Gastrocnemius medialis (tissue), 4 donors: ENCODE measurements at regions not wholly inside any gene's neighbourhood (a gene's known extent, or its start where the extent isn't known, plus 50 kb on each side); places are given as distances from the start of the nearest gene placed in this dataset.

ENCODE experiments used
- ATAC-seq, 2 donors: fragments of 150-250 bp; one replicate each; pipeline ENCODE4 v1.9.1; 2016
- DNase-seq, 2 donors: peaks; one replicate each; pipeline ENCODE4 v3.0.0-alpha.2; 2019
- H3K27ac ChIP-seq, 4 donors: fragments of 200-600 bp; sonication (generic); 1 replicate in 1 of 4; 2 replicates in 3 of 4; pipeline ENCODE4 v1.5.1; 2016 to 2018; ENCODE audit warnings: mild to moderate bottlenecking in 2 of 4, moderate library complexity in 1 of 4
- H3K27me3 ChIP-seq, 3 donors: fragments of 200-600 bp; sonication (generic) in 2 of 3; 1 replicate in 1 of 3; 2 replicates in 2 of 3; pipeline versions ENCODE4 v1.5.1 to v1.6.0; 2016 to 2019; ENCODE audit warnings: mild to moderate bottlenecking in 1 of 3, moderate library complexity in 1 of 3
- H3K36me3 ChIP-seq, 2 donors: fragments of 200-600 bp; sonication (generic) in 1 of 2; one replicate each; pipeline ENCODE4 v1.5.1; 2017 to 2018
- H3K4me1 ChIP-seq, 2 donors: fragments of 200-600 bp; sonication (generic) in 1 of 2; one replicate each; pipeline ENCODE4 v1.5.1; 2016 to 2017; ENCODE audit warnings: mild to moderate bottlenecking in 2 of 2
- H3K4me3 ChIP-seq, 4 donors: fragments of 200-600 bp; sonication (generic) in 3 of 4; 1 replicate in 1 of 4; 2 replicates in 3 of 4; pipeline ENCODE4 v1.5.1; 2016 to 2019; ENCODE audit warnings: mild to moderate bottlenecking in 2 of 4
- H3K9me3 ChIP-seq, 3 donors: fragments of 200-600 bp; sonication (generic) in 2 of 3; 1 replicate in 1 of 3; 2 replicates in 2 of 3; pipeline ENCODE4 v1.5.1; 2016 to 2019
- POLR2A ChIP-seq, 2 donors: fragments of 450-650 bp; IDR thresholded peaks; one replicate each; pipeline ENCODE4 v1.6.1; 2017; ENCODE audit warnings: antibody characterized with exemption in 2 of 2, mild to moderate bottlenecking in 2 of 2, moderate library complexity in 2 of 2
- in situ Hi-C, 4 donors: fragments of 200-750 bp; cut with MboI; loops; one replicate each; pipeline versions ENCODE4 v1.15.0 to v1.8.0; 2017; ENCODE audit warnings: low sequenced_read_pairs in 4 of 4
- intact Hi-C: fragments of 100-400 bp; cut with DNase I; formaldehyde crosslinking; loops from one replicate; pipeline ENCODE4 v1.15.1; 2023; ENCODE audit warnings: low total_unique reads
- TF ChIP-seq, protein P1 (sequence below), 5 experiments: fragments of 450-650 bp in 3 of 5; fragments of 200-600 bp in 2 of 5; sonication (generic) in 2 of 5; IDR thresholded peaks in 4 of 5; conservative IDR thresholded peaks in 1 of 5; 1 replicate in 4 of 5; 2 replicates in 1 of 5; pipeline ENCODE4 v1.5.1; 2016 to 2019; ENCODE audit warnings: antibody characterized with exemption in 5 of 5, mild to moderate bottlenecking in 3 of 5, moderate library complexity in 3 of 5

DNA sequence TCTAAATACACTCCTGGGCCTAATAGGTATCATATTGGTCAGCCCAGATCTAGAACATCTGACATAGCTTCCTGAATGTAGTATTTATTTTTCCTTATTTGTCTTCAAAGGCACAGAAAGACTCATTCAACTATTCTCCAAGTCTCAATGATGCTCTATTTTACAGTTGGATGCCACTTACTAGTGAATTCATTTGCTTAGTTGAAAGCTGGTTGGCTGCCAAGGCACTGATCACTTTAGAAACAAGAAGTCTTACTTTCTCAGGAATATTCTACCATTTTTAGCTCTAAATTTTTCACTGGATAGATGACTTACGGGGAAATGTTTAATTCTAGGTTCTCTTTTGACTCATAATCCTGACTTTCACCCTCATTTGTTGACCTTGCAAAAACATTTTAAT lies 863.4 kb downstream of the SORCS1 start:
- TF ChIP-seq, protein P1, sequence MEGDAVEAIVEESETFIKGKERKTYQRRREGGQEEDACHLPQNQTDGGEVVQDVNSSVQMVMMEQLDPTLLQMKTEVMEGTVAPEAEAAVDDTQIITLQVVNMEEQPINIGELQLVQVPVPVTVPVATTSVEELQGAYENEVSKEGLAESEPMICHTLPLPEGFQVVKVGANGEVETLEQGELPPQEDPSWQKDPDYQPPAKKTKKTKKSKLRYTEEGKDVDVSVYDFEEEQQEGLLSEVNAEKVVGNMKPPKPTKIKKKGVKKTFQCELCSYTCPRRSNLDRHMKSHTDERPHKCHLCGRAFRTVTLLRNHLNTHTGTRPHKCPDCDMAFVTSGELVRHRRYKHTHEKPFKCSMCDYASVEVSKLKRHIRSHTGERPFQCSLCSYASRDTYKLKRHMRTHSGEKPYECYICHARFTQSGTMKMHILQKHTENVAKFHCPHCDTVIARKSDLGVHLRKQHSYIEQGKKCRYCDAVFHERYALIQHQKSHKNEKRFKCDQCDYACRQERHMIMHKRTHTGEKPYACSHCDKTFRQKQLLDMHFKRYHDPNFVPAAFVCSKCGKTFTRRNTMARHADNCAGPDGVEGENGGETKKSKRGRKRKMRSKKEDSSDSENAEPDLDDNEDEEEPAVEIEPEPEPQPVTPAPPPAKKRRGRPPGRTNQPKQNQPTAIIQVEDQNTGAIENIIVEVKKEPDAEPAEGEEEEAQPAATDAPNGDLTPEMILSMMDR (IDR thresholded peaks at IDR 0.05 in 4 of 5, conservative IDR thresholded peaks at IDR 0.05 in 1 of 5): no peak
- no peak for TF ChIP-seq POLR2A (IDR thresholded peaks at IDR 0.05)
- intact Hi-C loops: no loop called here
- no peak for ATAC-seq

DNA sequence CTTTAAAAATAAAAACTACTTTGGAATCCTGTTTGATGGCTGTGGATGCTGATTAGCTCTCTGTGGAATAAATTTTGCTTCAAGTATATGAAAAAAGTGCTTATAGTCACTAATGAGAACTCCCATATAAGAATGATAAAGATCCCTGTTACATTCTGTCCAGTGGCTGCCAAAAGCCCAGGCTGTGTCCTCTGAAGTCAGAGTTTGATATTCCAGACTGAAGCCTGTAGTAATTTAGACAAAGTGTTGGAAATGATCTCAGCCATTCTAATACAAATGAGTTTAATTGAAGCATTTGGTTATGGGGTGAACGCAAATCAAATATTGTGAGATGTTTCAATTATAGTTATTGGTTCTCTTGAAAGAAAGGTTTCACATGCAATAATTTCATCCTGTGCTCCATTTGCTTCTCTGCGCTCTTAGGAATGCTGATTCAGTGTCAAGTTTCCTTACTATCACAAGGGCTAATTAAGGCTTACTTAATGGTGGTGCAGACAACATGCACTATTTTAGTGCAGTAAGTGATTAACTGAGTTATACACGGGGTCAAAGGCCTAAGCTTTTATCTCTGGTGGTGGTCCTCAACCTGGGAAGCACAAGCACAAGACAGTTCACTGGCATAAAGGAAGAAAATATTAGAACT lies 867.6 kb downstream of the SORCS1 start:
- no peaks in the 10 kb centered on the region for H3K27me3 ChIP-seq
- in situ Hi-C loops (no loop called here), intact Hi-C loops (no loop called here)
- no peak overlapping the region for H3K27ac ChIP-seq
- no peaks in the 10 kb centered on the region for H3K36me3 ChIP-seq
- no peaks in the 10 kb centered on the region for H3K9me3 ChIP-seq
- TF ChIP-seq POLR2A (IDR thresholded peaks at IDR 0.05): no peak
- TF ChIP-seq, protein P1 (IDR thresholded peaks at IDR 0.05 in 4 of 5, conservative IDR thresholded peaks at IDR 0.05 in 1 of 5): no peak
- no peak overlapping the region for H3K4me3 ChIP-seq
- H3K4me1 ChIP-seq: no peaks in the 10 kb centered on the region
- no peak for DNase-seq
- no peak for ATAC-seq

More for the DNA sequence above, 863.4 kb downstream of the SORCS1 start:
- H3K27me3 ChIP-seq: no peaks in the 10 kb centered on the region
- H3K4me3 ChIP-seq: no peak overlapping the region
- in situ Hi-C loops: no loop called here
- H3K4me1 ChIP-seq: no peaks in the 10 kb centered on the region
- no peak overlapping the region for H3K27ac ChIP-seq
- DNase-seq: no peak
- H3K9me3 ChIP-seq: no peaks in the 10 kb centered on the region
- H3K36me3 ChIP-seq: no peaks in the 10 kb centered on the region

DNA sequence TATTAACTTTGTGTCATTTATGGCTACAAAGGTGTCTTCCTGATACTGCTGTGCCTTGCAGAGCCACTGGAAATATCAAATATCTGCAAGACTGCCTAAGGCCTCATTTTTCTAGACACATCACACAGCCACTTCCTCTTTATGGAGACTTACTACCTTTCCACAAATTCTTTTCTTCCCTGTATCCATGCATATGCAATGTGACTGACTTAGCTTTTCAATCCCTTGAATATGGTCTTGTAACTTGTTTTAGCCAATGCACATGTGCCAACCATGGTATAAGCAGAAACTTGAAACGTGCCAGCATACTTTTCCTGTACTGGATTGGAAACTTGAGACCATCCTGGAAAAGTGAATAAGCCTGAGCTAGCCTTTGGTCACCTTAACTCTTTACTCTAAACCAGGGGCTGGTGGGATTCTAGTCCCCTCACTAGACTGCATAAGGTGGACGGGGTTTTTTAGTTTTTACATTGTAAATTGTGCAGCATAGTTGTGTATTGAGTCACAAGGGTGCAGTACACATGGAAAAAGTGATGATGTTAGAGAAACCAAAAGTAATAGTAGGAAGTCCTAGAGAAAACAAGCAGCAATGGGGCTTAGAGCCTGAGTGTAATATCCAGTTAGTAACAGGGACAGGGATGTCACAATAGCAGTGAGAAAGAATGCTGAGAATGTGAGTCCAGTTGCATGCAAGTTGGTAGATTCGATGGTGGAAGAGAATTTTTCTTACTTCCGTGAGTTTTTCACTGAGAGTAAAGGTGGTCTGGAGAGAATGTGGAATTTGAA lies 879.5 kb downstream of the SORCS1 start:
- Histone ChIP-seq H3K27me3 (no peaks in the 10 kb centered on the region), H3K4me3 (no peak overlapping the region), H3K36me3 (no peaks in the 10 kb centered on the region), H3K9me3 (no peaks in the 10 kb centered on the region), H3K4me1 (no peaks in the 10 kb centered on the region), H3K27ac (no peak overlapping the region)
- no peak for DNase-seq
- intact Hi-C loops (no loop called here), in situ Hi-C loops (no loop called here)
- ATAC-seq: no peak
- TF ChIP-seq, protein P1 (IDR thresholded peaks at IDR 0.05 in 4 of 5, conservative IDR thresholded peaks at IDR 0.05 in 1 of 5): no peak
- no peak for TF ChIP-seq POLR2A (IDR thresholded peaks at IDR 0.05)

DNA sequence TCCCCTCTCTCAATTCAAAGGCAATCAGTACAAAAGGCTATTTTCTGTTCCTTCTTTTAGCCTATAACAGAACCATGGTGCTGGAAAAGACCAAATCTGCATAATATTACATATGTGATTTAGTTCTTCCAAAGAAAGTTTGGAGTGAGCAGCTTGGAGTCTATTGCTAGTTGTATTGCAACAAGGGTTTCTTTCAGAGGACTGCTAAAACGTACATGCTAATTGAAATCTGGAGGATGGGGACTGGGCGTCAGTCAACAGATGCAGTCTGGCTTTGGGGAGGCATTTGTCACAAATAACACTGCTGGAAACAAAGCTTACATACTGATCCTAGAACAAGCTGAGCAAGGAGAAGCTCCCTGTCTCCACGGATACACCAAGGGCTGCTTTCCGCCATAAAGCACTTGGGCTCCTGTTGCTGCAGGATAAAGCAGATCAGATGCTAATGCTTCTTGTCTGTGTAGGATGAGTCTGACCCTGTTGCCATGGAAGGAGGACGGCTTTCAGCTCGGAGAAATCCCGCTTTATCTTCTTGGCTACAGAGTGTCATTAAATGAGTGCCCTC lies 883.5 kb downstream of the SORCS1 start:
- Histone ChIP-seq H3K27ac (no peak overlapping the region), H3K36me3 (no peaks in the 10 kb centered on the region), H3K4me1 (no peaks in the 10 kb centered on the region), H3K4me3 (no peak overlapping the region), H3K9me3 (no peaks in the 10 kb centered on the region), H3K27me3 (no peaks in the 10 kb centered on the region)
- intact Hi-C loops (no loop called here), in situ Hi-C loops (no loop called here)
- ATAC-seq (no peak), DNase-seq (no peak)
- TF ChIP-seq POLR2A (IDR thresholded peaks at IDR 0.05): no peak
- TF ChIP-seq, protein P1 (IDR thresholded peaks at IDR 0.05 in 4 of 5, conservative IDR thresholded peaks at IDR 0.05 in 1 of 5): no peak
